ENCODE measurements at regions not wholly inside any gene's neighbourhood (a gene's known extent, or its start where the extent isn't known, plus 50 kb on each side); places are given as distances from the start of the nearest gene placed in this dataset.

DNA sequence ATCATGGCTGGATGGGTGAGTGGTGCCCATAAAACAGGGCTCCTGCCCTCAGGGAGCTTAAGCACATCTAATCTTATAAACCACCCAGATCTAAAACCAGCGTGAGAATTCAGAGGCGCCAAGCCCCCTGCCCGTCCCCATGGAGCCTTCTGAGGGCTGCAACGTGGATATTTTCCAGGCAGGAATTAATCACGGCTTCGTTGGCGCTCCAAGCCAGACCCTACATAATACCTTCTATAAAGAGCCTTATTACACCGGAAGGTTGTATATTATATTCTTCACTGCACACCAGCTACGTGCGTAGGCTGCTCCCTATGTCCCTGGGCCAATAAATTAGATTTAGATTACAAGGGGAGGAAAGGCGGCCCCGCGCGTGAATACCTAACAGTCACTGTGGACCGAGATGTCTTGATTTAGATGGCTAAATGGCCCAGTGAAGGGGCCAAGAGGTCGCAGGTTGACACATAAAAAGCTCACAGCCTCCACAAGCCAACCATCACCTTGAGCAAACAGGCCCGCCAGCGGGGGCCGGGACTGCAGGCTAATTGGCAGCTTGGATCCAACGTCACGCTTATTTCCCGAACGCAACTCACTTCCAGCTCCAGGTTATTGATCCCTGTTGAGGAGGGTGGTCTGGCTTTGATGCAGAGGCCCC lies 64.7 kb upstream of the APCDD1L start:
- DNase-seq (ENCODE audit: low read depth, low spot score), result no peak
- TF ChIP-seq, protein P1, sequence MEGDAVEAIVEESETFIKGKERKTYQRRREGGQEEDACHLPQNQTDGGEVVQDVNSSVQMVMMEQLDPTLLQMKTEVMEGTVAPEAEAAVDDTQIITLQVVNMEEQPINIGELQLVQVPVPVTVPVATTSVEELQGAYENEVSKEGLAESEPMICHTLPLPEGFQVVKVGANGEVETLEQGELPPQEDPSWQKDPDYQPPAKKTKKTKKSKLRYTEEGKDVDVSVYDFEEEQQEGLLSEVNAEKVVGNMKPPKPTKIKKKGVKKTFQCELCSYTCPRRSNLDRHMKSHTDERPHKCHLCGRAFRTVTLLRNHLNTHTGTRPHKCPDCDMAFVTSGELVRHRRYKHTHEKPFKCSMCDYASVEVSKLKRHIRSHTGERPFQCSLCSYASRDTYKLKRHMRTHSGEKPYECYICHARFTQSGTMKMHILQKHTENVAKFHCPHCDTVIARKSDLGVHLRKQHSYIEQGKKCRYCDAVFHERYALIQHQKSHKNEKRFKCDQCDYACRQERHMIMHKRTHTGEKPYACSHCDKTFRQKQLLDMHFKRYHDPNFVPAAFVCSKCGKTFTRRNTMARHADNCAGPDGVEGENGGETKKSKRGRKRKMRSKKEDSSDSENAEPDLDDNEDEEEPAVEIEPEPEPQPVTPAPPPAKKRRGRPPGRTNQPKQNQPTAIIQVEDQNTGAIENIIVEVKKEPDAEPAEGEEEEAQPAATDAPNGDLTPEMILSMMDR (IDR thresholded peaks at IDR 0.05; ENCODE audit: low read depth, low read length), result no peak
- in situ Hi-C loops (cut with HindIII; ENCODE audit: low sequenced_read_pairs), result no loop called here

DNA sequence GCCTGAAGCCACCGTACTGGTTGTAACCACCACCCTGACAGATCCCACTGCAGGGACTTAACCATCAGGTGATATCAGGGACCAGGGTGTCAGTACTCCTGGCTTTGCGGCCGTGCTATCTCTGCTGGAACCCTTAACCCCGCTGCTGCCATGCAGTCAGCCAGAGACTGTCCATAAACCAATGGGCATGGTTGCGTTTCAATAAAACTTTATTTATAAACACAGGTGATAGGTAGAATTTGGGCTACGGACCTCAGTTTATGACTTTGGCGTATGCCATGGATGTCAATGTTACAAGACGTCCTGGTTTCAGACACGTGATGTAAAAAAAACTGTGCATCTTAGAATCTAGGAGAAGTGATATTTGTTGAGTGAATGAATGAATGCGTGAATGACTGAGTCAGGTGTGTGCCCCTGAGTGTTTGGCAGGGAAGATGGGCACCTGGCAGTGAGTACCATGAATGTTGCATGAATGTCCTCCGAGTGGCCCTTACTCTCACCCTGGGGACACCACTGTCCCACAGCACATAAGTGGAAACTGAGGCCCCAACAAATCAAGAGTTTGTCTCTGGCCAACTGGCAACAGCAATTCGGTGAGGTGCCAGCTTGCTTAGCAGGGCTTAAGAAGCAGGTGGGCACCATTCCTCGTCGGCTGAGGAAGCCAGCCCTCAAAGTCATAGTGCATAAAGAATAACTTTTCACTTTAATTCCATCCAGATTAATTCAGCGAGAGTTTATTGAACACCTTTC lies 64.0 kb upstream of the APCDD1L start:
- in situ Hi-C loops (cut with HindIII; ENCODE audit: low sequenced_read_pairs), result no loop called here
- TF ChIP-seq, protein P1 (IDR thresholded peaks at IDR 0.05; ENCODE audit: low read depth, low read length), result no peak
- DNase-seq (ENCODE audit: low read depth, low spot score), result no peak

More for the DNA sequence above, 64.7 kb upstream of the APCDD1L start:
- no peak overlapping the region for H3K4me3 ChIP-seq (ENCODE audit: low read depth, low read length)

DNA sequence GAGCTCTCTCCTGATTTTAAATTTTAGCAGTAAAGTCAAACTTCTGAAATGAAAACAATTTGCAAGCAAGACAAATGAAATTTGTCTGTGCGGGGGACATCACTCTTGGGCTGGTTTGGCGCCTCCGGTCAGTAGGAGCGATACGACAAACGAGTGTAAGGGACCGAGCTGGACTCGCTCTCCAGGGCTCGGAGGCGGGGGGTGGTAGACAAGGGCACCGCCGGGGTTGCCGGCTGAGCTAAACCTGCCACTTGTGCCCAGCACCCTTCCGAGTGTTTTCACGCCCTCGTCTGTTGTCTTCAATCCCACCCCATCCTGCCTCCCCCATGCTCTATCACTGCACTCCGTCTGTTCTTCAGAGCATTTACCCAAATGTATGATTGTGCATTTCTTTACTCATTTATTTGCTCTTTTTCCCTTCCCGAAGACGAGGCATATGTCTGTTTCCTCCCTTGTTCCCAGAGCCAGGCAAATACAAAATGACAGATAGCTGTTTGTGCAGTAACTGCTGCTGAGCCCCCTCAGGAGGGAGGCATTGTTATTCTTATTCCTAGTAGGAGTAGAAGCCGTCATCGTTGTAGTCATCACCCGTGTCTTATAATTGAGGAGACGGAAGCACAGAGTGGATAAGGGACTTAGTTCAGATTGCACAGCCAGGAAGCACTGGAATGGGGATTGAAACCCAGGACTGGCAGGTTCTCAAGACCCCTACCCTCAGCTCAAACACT lies 62.8 kb upstream of the APCDD1L start:
- no peak for DNase-seq (ENCODE audit: low read depth, low spot score)
- in situ Hi-C loops (cut with HindIII; ENCODE audit: low sequenced_read_pairs), result no loop called here
- TF ChIP-seq, protein P1 (IDR thresholded peaks at IDR 0.05; ENCODE audit: low read depth, low read length), result no peak

More for the DNA sequence above, 64.0 kb upstream of the APCDD1L start:
- no peak overlapping the region for H3K4me3 ChIP-seq (ENCODE audit: low read depth, low read length)

DNA sequence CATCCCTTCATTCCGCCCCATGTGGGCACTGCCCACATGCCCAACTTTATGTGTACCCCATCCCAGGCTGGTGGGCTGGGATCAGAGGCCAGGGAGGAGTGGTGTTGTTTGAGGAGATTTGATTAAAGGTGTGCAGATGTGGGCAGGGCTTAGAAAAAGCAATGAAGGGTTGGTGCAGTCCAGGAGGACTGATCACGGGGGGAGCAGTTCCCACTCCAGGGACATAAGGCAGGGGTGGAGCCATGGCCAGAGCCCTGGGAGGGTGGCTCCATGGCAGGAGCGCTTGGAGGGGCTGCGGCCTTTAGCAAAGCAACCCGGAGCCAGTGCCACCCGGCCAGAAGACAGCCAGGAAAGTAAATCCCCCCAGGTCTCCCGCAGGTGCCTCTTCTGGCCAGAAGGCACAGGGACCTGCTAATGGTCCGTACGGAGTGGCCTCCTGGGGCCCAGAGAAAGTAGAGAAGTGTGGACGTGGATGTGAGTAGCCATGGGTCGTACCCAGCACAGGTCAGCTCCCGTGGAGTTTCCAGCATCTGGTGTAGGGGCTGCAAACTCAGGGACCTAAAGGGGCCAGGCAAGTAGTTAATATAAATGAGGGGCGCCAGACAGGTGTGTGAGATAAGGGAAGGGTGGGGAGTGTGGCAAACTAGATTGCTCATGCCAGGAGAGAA lies 62.1 kb upstream of the APCDD1L start:
- in situ Hi-C loops (cut with HindIII; ENCODE audit: low sequenced_read_pairs), result no loop called here
- TF ChIP-seq, protein P1 (IDR thresholded peaks at IDR 0.05; ENCODE audit: low read depth, low read length), result no peak
- no peak for DNase-seq (ENCODE audit: low read depth, low spot score)
- no peak overlapping the region for H3K4me3 ChIP-seq (ENCODE audit: low read depth, low read length)

More for the DNA sequence above, 62.8 kb upstream of the APCDD1L start:
- no peak overlapping the region for H3K4me3 ChIP-seq (ENCODE audit: low read depth, low read length)

DNA sequence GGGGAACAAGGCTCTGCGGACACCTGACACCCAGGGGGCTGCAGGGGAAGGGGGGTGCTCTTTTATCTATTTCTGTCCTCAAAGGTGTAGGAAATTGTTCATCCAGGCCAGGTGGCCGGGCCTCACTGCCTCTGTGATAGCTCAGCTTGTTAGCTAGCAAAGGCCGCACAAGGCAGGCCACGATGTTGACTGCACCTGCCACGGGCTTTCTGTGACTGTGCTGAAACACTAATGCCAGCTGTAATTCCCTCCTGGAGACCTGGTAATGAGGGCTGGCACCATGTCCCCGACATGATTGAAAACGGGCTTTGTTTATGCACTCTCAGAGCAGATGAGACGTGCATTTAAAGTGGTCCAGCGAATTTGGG lies 61.4 kb upstream of the APCDD1L start:
- H3K4me3 ChIP-seq (ENCODE audit: low read depth, low read length), result no peak overlapping the region
- in situ Hi-C loops (cut with HindIII; ENCODE audit: low sequenced_read_pairs), result no loop called here
- no peak for DNase-seq (ENCODE audit: low read depth, low spot score)
- TF ChIP-seq, protein P1 (IDR thresholded peaks at IDR 0.05; ENCODE audit: low read depth, low read length), result no peak
